Right atrium auricular region (tissue), 2 donors: ENCODE measurements at regions not wholly inside any gene's neighbourhood (a gene's known extent, or its start where the extent isn't known, plus 50 kb on each side); places are given as distances from the start of the nearest gene placed in this dataset.

Source experiments
- DNase-seq: peaks from one replicate; pipeline ENCODE4 v3.0.0-alpha.2; 2019; ENCODE audit warnings: low spot score
- H3K27ac ChIP-seq, 2 donors: fragments of 200-600 bp; sonication (generic); 1 replicate in 1 of 2; 2 replicates in 1 of 2; pipeline ENCODE4 v1.5.1; 2016 to 2019
- H3K27me3 ChIP-seq, 2 donors: fragments of 200-600 bp; sonication (generic); one replicate each; pipeline versions ENCODE4 v1.5.1 to v1.6.0; 2017 to 2019
- H3K36me3 ChIP-seq: fragments of 200-600 bp; sonication (generic); one replicate; pipeline ENCODE4 v1.5.1; 2016
- H3K4me1 ChIP-seq, 2 donors: fragments of 200-600 bp; sonication (generic); one replicate each; pipeline versions ENCODE4 v1.5.1 to v1.6.0; 2017 to 2019
- H3K4me3 ChIP-seq, 2 donors: fragments of 200-600 bp; sonication (generic); 1 replicate in 1 of 2; 2 replicates in 1 of 2; pipeline ENCODE4 v1.5.1; 2017 to 2019; ENCODE audit warnings: mild to moderate bottlenecking in 1 of 2, moderate library complexity in 1 of 2
- H3K9me3 ChIP-seq, 2 donors: fragments of 200-600 bp; sonication (generic); one replicate each; pipeline ENCODE4 v1.5.1; 2019
- CTCF ChIP-seq, 2 donors: fragments of 200-600 bp; sonication (generic); IDR thresholded peaks; one replicate each; pipeline ENCODE4 v1.5.1; 2019; ENCODE audit warnings: antibody characterized with exemption in 2 of 2

- H3K4me1 ChIP-seq = no peaks in the 10 kb centered on the region
- H3K27ac ChIP-seq = no peak overlapping the region
- TF ChIP-seq CTCF (IDR thresholded peaks at IDR 0.05) = no peak
- no peaks in the 10 kb centered on the region for H3K36me3 ChIP-seq
- no peaks in the 10 kb centered on the region for H3K9me3 ChIP-seq
- H3K4me3 ChIP-seq = no peak overlapping the region
- DNase-seq = no peak
- H3K27me3 ChIP-seq = no peaks in the 10 kb centered on the region
Measured at GRCh38 chr20:60725311-60725906, 526.7 kb upstream of the CDH4 start.

GRCh38 chr20:60727425-60727824, 524.6 kb upstream of the CDH4 start:
- no peak for DNase-seq
- Histone ChIP-seq H3K36me3 (no peaks in the 10 kb centered on the region), H3K4me1 (no peaks in the 10 kb centered on the region), H3K27me3 (no peaks in the 10 kb centered on the region), H3K27ac (no peak overlapping the region), H3K4me3 (no peak overlapping the region), H3K9me3 (no peaks in the 10 kb centered on the region)
- TF ChIP-seq CTCF (IDR thresholded peaks at IDR 0.05) = no peak

GRCh38 chr20:60728705-60729104, 523.4 kb upstream of the CDH4 start:
- no peak for TF ChIP-seq CTCF (IDR thresholded peaks at IDR 0.05)
- no peaks in the 10 kb centered on the region for H3K36me3 ChIP-seq
- no peaks in the 10 kb centered on the region for H3K27me3 ChIP-seq
- DNase-seq = no peak
- H3K27ac ChIP-seq = no peak overlapping the region
- no peaks in the 10 kb centered on the region for H3K9me3 ChIP-seq
- no peak overlapping the region for H3K4me3 ChIP-seq
- no peaks in the 10 kb centered on the region for H3K4me1 ChIP-seq

GRCh38 chr20:60729135-60729900, 522.7 kb upstream of the CDH4 start:
- no peak overlapping the region for H3K4me3 ChIP-seq
- no peaks in the 10 kb centered on the region for H3K4me1 ChIP-seq
- H3K27ac ChIP-seq = no peak overlapping the region
- H3K27me3 ChIP-seq = no peaks in the 10 kb centered on the region
- H3K36me3 ChIP-seq = no peaks in the 10 kb centered on the region
- no peak for TF ChIP-seq CTCF (IDR thresholded peaks at IDR 0.05)
- H3K9me3 ChIP-seq = no peaks in the 10 kb centered on the region
- no peak for DNase-seq

GRCh38 chr20:60732322-60732721, 519.7 kb upstream of the CDH4 start:
- no peaks in the 10 kb centered on the region for H3K4me1 ChIP-seq
- H3K27ac ChIP-seq = no peak overlapping the region
- TF ChIP-seq CTCF (IDR thresholded peaks at IDR 0.05) = no peak
- H3K36me3 ChIP-seq = no peaks in the 10 kb centered on the region
- no peaks in the 10 kb centered on the region for H3K9me3 ChIP-seq
- DNase-seq = no peak
- no peaks in the 10 kb centered on the region for H3K27me3 ChIP-seq
- H3K4me3 ChIP-seq = no peak overlapping the region
